ENCODE measurements at regions not wholly inside any gene's neighbourhood (a gene's known extent, or its start where the extent isn't known, plus 50 kb on each side); places are given as distances from the start of the nearest gene placed in this dataset.

- CTCF ChIA-PET (ENCODE audit: low intra/inter-chr PET ratio), result interaction anchor here (0.6 kb wide), 1 partner anchor 124 kb away, joined by 3 read pairs; no protein-coding TSS in a partner anchor
Measured at GRCh38 chr5:130995851-130996250, 169.2 kb downstream of the HINT1 start.

More at GRCh38 chr5:130995851-130996250, 169.2 kb downstream of the HINT1 start:
- Histone ChIP-seq H4K20me1 (replicated peaks; ENCODE audit: control insufficient read depth, insufficient read depth, low read length) (no peaks in the 10 kb centered on the region; the same call in 1 of the 2 replicates), H3K27me3 (ENCODE audit: control insufficient read depth in 2 of 2, insufficient read depth in 2 of 2, low read length in 2 of 2) (peaks cover 19 to 31% of the 10 kb centered on the region in 2 experiments; a peak in 4 of 5 replicates), H3K36me3 (ENCODE audit: control insufficient read depth, insufficient read depth, low read length) (no peaks in the 10 kb centered on the region), H3K79me2 (ENCODE audit: control insufficient read depth, insufficient read depth, low read length) (no peaks in the 10 kb centered on the region), H3K4me3 (no peak overlapping the region), H3K9ac (ENCODE audit: insufficient read depth in 1 of 2, low read depth in 2 of 2, low read length in 2 of 2) (no peak overlapping the region), H3K4me1 (replicated peaks in 1 of 2; ENCODE audit: control insufficient read depth in 2 of 2, insufficient read depth in 2 of 2, low read length in 2 of 2) (peaks cover 0 to 15% of the 10 kb centered on the region in 2 experiments; a peak in 2 of 5 replicates), H3K27ac (ENCODE audit: extremely low read depth, low read depth, low read length) (no peak overlapping the region), H3K4me2 (ENCODE audit: insufficient read depth, low read length) (no peak overlapping the region), H3K9me1 (ENCODE audit: control insufficient read depth, insufficient read depth, low read length) (no peaks in the 10 kb centered on the region), H3K9me3 (replicated peaks; ENCODE audit: control insufficient read depth, insufficient read depth, low read depth, low read length) (no peaks in the 10 kb centered on the region), H2AFZ (ENCODE audit: low read depth, low read length) (peak overlapping the region; percentile 37; the same call in 1 of the 2 replicates)
- no TSS peak for BruUV-seq (replicated peaks)
- POLR2A ChIA-PET, result interaction anchor here (0.6 kb wide), 1 partner anchor 459 kb away, joined by 3 read pairs; no protein-coding TSS in a partner anchor
- FAIRE-seq (no peak), DNase-seq (ENCODE audit: extremely low read depth in 1 of 4, low spot score in 3 of 4) (no peak), ATAC-seq (no peak; the same call in 2 of the 3 replicates)
- TF ChIP-seq ZNF41 (CRISPR knock-in tag; conservative IDR thresholded peaks at IDR 0.05) (no peak), GTF2F1 (IDR thresholded peaks at IDR 0.05; ENCODE audit: low read depth, low read length) (no peak), DIDO1 (tag; IDR thresholded peaks at IDR 0.05; ENCODE audit: low read depth) (no peak), ZNF184 (CRISPR knock-in tag; IDR thresholded peaks at IDR 0.05) (no peak), ZNF408 (CRISPR knock-in tag; IDR thresholded peaks at IDR 0.05; ENCODE audit: low read depth) (no peak), CLOCK (CRISPR knock-in tag; IDR thresholded peaks at IDR 0.05; ENCODE audit: borderline replicate concordance) (no peak)
- intact Hi-C loops (cut with micrococcal nuclease), result no loop called here
- in situ Hi-C loops (cut with MboI), result no loop called here
- WGBS (ENCODE audit: insufficient coverage, low coverage, missing lambda C conversion rate), result 5% methylated on average over 23 of the region's 23 CpGs
